DMS53 treated with DMSO at 0.1 percent for 48 hours (cell line): ENCODE measurements at regions not wholly inside any gene's neighbourhood (a gene's known extent, or its start where the extent isn't known, plus 50 kb on each side); places are given as distances from the start of the nearest gene placed in this dataset.
"Not testable (repeated sequence)": the region's sequence is repeated elsewhere in the genome, so short reads cannot be mapped to it uniquely, and the experiment has no call there.

Source experiments
- DNase-seq: peaks from one replicate; lab custom pipeline; 2025; ENCODE audit not compliant: unreplicated experiment; lab: John Stamatoyannopoulos, UW

- DNase-seq, result no peak
Measured at GRCh38 chr10:3255075-3255474, 82.5 kb upstream of the PITRM1 start.

DNA sequence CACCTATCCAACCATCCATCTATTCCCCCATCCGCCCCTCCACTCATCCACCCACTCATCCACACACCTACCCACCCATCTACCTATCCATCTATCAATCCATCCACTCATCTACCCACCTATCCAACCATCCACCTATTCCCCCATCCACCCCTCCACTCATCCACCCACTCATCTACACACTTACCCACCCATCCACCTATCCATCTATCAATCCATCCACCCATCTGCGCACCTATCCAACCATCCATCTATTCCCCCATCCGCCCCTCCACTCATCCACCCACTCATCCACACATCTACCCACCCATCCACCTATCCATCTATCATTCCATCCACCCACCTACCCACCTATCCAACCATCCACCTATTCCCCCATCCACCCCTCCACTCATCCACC lies 81.4 kb upstream of the PITRM1 start:
- not testable (repeated sequence) for DNase-seq

DNA sequence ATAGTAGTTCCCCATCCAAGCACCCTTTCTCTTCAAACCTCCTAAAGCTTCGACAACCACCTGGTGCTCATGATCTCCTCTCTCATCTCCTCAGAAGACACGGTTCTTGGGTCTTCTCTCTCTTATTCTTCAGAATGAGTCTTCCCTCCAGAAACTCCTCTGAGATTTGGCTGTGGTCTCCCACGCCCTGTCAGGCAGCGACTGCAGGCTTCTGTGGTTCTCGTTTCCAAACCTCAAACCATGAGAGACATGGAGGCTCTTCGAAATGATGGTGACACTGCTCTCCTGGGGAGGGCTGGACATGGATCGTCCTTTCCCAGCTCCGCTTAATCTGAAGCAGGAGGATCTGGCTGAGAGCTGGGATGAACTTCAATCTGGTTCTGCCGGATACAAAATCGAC lies 78.6 kb upstream of the PITRM1 start:
- no peak for DNase-seq

- DNase-seq, result no peak
Measured at GRCh38 chr10:3249307-3249889, 76.8 kb upstream of the PITRM1 start.

GRCh38 chr10:3248526-3249306 lies 76.1 kb upstream of the PITRM1 start:
- peak; percentile 74 for DNase-seq

- DNase-seq, result no peak
Measured at GRCh38 chr10:3245395-3245794, 72.8 kb upstream of the PITRM1 start.

DNA sequence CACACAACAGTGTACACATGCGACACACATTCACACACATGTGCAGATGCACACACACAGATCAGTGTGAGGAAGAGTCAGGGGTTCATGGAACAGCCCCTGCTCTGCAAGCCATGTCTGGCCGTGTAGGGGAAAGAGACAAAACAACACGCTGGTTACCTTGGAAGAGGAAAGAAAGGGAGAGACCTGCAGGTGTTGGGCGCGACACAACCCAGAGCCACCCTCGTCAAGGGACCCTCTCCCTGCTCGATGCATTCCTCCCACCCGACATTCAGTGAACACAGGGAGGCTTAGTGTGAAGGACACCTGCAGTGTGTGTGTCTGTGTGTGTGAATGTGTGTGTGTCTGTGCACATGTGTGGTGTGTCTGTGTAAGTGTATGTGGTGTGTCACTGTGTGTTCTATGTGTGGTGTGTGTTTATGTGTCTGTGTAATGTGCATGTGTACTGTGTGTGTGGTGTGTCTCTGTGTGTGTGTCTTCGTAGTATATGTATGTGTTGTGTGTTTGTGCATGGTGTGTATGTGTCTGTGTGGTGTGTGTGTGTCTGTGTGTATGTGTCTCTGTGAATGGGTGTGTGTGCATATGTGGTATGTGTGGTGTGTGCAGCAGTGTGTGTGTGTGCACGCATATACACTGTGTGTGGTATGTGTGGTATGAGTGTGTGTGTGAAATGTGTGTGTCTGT lies 69.5 kb upstream of the PITRM1 start:
- no peak for DNase-seq

- DNase-seq, result peak; percentile 46
Measured at GRCh38 chr10:3241274-3241921, 68.8 kb upstream of the PITRM1 start.

DNA sequence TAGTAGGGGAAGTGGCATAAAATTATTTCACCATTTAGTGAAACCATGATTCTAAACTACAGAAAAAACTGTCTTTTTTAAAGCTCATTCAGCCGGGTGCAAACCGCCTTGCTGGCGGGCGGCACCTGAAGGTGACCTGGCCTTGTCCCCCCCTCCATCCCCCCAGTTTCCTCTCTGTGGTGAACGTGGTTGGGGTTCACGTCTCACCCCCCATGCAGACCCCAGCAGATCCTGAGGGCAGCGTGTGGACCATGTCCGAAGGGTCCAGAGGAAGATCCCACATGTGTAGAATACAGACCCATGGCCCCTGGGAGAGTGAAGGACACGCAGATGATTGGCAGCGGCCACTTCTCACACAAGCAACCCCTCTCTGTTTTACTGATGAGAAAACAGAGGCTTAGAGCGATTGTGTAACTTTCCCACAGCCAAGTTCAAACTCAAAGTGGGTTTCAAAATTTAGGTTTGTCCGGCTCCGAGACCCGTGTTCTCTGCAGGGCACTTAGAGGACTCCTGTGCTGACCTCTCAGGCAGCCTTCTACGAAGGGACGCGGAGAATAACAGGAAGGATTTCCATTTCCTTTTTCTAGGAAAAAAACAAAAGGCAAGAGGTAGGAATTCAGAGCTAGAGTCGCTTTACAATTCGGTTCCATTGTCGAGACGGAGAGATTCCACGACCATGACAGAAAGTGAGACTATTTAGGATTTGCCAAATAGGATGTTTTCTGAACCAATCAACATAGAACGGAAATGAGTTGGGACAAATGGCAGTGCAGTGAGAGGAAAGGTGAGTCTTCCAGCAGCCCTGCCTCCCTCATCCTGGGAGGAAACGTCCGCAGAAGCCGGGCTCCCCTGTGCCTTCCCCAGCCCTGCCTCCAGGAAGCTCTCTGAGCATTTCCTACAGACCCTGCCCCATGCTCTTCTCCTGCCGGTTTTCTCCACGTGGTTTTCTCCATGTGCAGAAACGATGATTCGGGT lies 67.6 kb upstream of the PITRM1 start:
- peak; percentile 21 for DNase-seq

DNA sequence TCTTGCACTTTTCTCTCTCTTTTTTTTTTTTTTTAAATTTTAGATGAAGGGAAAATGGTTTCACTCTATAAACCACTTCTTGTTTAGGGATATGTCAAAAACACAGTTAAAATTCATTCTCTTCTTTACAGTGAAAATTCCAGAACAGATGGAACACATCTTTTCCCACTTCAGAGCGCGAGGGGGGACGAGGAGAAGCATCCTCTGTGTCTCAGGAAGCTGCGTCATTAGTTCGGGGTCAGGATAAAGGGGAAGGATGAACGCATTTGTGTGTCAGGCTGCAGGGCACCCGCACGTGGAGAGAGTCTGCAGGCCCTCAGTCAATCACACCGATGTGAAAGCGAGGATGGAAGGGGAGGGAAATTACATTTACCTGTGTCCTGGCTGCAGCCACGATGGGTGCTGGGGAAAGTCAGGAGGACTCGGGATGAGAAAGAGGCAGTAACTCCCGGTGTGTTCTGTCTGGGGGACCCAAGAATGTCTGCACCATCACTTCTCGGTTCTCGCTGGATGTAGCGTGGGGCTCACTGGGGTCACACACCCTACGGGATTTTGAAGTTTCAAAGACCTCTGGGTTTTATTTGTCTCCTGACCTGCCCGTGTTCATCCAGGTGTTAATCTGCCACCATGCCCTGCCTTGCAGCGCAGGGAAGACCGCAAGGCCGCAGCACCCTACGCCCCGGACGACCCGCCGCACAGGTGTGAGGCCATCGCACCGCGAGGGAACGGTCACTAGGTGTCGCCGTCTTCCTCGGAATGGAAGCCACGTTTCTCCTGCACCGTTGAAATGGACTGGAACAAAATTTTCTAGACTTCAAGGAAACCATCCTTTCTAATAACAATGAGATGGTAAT lies 66.7 kb upstream of the PITRM1 start:
- peak; percentile 66 for DNase-seq

DNA sequence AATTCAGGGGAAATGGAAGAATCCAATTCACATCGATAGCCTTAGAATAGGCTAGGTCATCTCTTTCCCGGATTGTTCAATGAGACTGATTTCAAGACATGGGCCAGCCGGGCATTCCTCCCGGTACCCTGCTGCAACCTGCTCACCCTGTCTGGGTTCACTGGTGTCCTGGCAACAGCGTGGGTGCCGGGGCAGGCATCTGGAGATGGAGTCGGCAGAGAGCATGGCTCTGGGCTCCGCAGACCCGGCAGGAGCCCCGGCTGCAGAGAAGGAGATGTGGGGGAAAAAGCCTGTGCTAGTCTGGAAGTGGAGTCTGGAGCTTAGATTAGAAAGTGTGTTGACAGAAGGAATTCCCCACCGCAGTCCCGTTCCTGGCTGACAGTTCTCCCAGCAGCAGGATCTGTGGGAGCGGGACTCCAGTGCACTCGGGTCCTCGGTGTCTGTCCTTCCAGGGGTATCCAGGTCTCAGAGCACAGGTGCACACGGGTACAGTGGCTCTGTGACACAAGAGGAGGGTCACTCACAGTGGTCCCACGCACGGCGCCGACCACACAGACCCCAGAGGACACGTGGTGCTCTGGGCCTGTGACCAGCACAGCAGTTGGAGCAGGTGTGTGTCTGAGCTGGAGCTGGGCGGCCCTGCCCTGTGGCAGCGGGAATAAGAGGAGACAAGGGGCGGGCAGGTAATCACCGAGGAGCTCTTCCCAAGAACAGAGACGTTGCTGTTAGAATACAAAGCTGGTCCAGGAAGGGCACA lies 65.7 kb upstream of the PITRM1 start:
- no peak for DNase-seq

GRCh38 chr10:3237530-3237929 lies 64.9 kb upstream of the PITRM1 start:
- DNase-seq, result no peak

DNA sequence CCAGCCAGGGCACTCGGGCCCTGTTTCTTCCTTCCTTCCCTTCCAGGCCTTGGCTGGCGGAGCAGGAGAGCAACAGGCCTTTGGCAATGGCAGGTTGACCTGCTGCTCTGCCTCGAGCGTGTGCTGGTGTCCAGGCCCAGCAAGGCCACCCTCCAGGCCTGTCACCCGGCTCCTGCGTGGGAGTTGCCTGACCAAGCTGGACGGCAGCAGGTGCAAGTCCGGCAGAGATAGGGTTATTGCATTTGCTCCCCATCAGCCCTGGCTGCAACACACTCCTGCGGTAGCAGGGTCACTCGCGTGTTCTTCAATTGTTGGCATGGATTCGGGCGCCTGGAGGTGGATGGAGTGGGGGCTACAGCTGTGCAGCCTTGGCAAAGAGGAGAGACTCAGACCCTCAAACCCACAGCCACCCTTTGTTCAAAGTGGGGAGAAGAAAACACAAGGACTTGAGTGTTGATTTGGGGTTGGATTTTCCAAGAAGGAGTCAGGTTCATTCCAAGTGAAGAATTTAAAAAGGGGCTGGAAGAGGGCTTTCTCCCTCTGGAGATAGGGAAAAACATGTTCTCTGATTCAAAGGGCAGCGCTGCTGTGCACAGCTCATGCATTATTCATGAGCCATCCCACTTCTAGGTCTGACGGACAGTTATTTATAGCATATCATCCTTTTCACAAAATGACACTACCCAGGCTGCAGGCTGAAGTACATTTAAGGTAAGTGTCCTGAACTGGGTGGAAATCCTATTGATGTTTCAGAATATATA lies 64.2 kb upstream of the PITRM1 start:
- DNase-seq, result no peak

DNA sequence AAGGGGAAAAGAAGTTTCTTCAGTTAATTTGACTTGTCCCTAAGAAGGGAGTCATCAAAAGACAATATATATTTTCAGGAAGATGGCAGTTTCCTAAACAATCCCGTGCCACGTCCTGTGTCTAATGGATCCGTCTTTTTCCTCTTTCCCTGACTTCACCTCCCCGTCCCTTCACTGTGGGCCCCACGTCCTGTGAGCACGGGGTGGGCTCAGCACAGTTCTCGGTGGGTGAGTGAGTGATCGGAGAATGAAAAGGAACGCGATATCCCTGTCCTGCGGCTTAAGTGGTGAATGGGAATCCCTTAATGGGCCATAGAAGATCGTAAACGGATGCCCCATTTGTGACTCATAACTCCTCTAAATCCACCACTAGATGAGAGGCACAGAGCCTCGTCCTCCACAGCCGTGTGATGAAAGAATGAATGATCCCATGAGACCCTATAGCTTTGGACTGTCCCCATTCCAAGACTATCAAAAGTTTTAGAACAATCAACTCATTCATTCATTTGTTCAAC lies 63.5 kb upstream of the PITRM1 start:
- no peak for DNase-seq

GRCh38 chr10:3235395-3235794 lies 62.8 kb upstream of the PITRM1 start:
- DNase-seq, result no peak

GRCh38 chr10:3233486-3233990 lies 61.0 kb upstream of the PITRM1 start:
- DNase-seq, result no peak

GRCh38 chr10:3231951-3232730 lies 59.6 kb upstream of the PITRM1 start:
- no peak for DNase-seq
